Globus pallidus (tissue), 1 donor: ENCODE measurements at regions not wholly inside any gene's neighbourhood (a gene's known extent, or its start where the extent isn't known, plus 50 kb on each side); places are given as distances from the start of the nearest gene placed in this dataset.
"Not testable (repeated sequence)": the region's sequence is repeated elsewhere in the genome, so short reads cannot be mapped to it uniquely, and the experiment has no call there.

Source experiments
- DNase-seq: peaks from one replicate; pipeline ENCODE4 v3.0.0-alpha.2; 2015; ENCODE audit warnings: low spot score

DNA sequence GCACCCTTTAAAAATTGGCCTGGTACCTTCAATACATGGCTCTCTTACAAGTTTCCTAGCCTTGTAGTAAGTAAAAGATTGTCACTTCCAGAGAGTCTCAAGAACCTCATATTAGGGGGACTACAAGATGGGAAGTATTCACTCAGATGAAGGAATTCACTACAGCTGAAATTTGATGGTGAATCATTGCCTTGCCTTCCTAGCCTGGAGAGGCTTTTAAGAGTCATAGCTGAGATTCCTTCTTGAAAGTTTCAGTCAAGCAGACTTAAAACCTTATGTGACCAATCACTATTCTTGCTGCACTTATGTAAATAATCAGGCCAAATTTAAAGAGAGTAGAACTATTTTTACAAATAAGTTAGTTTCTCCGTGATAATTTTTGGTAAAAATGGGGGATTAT lies 451.6 kb downstream of the TRHDE start:
- DNase-seq, result no peak

DNA sequence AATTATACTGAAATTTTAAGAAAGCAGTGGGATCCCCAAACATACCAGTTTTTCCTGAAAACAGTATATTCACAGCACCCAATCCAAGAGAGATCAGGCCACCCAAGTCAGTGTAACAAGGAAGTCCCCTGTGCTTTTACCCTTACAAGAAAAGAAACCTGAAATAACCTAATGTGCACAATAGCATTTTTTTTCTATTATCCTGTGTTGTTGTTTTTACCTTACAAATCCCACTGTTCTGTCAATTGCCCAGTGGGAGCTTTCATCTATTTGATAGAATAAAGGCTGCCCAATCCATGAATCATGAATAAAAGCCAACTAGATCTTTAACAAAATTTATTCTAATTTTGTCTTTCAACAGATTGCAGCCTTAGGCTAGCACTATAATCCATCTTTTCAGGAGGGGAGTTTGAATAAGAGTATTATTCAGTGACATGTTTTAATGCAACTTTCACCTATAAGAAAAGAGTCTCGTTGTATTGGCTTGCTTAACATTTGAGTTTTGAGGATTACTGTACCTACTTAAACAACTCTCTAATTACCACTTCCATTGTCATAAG lies 457.4 kb downstream of the TRHDE start:
- no peak for DNase-seq

GRCh38 chr12:72734581-72734980 lies 462.4 kb downstream of the TRHDE start:
- DNase-seq, result no peak

DNA sequence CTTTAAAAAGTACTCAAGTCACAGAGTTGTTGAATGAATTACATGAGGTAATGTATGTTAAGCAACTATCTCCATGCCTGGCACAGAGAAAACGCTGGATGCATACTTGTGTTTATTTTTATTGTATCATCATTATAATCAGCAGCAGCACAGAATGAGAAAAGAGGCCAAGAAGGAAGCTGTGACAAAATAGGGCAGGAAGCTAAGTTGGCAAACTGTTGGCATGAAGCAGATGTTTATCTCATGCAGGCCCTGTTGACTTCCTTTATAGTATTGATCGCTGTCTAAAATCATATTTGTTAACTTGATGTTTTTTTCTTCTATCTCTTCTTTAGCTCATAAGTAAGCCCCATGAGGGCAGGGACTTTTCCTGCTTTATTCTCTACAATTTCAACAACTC lies 466.6 kb downstream of the TRHDE start:
- DNase-seq, result no peak

DNA sequence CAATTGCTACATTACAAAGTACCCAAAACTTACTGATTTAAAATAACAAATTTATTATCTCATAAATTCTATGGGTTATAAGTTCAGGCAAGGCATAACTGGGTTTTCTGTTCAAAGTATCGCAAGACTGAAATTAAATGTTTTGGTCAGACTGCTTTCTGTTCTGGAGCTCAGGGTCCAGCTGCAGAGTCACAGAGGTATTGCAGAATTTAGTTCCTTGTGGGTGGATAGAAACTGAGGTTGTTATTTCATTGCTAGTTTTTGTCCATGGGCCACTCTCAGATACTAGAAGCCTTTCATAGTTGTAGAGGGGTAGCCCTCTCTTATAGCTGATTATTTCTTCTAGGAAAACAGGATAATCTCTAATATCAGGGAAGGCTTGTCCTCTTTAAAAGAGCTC lies 467.9 kb downstream of the TRHDE start:
- DNase-seq, result no peak

DNA sequence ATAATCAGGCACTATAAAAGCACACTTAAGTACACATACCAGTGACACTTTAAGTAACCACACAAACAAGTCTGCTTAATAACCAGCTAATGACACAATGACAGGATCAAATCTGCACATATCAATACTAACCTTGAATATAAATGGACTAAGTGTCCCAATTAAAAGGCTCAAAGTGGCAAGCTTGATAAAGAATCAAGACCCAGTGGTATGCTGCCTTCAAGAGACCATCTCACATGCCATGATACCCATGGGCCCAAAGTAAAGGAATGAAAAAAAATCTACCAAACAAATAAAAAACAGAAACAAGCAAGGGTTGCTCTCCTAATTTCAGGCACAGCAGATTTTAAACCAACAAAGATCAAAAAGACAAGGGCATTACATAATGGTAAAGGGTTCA lies 470.4 kb downstream of the TRHDE start:
- DNase-seq, result no peak

- DNase-seq, result no peak
These were observed 473.9 kb downstream of the TRHDE start for GRCh38 chr12:72746048-72746447.

DNA sequence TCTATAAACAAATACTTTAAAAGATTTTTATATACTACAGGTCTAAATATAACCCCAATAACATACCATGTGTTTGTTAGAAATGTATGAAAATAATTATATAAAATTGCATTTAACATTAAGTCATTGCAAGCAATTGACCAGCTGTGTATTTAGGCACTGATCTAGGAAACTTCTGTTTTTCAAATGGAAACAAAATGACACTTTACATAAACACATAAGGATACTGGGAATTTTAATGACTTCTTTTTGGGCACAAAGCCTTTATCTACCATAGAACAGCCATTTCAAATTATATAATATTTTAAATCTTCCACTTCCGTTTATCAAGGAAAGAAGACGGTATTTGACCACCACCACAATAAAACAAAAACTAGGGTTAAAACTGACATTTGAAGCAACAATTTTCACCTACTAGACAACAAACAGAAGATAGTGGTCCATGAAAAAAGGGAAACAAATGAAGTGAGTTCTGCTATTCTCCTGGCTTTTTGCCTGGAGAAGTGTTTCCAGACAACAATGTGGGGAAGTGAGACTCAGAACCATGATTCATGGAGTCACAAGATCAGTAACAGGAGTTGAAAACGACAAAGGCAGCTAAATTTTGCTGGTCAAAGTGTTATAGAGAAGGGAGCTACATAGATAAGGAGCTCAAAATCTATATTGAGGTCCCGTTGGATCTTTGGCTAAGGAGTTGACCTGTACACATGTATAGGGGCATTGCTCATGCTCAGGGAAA lies 475.1 kb downstream of the TRHDE start:
- peak; percentile 57 for DNase-seq

GRCh38 chr12:72748971-72749370 lies 476.8 kb downstream of the TRHDE start:
- DNase-seq, result no peak

GRCh38 chr12:72753571-72753970 lies 481.4 kb downstream of the TRHDE start:
- DNase-seq, result no peak

DNA sequence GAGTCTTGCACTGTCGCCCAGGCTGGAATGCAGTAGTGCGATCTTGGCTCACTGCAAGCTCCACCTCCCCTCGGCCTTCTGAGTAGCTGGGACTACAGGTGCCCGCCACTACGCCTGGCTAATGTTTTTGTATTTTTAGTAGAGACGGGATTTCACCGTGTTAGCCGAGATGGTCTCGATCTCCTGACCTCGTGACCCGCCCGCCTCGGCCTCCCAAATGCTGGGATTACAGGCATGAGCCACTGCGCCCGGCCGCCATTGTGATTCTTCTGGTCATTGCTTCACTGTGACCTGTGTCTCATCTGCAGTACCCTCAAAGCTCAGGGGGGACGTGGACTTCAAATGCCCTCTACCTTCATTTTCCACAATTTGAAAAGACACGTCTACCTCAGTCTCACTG lies 481.9 kb downstream of the TRHDE start:
- DNase-seq, result not testable (repeated sequence)

GRCh38 chr12:72766517-72766916 lies 494.3 kb downstream of the TRHDE start:
- no peak for DNase-seq

GRCh38 chr12:72774023-72774422 lies 501.9 kb downstream of the TRHDE start:
- no peak for DNase-seq

DNA sequence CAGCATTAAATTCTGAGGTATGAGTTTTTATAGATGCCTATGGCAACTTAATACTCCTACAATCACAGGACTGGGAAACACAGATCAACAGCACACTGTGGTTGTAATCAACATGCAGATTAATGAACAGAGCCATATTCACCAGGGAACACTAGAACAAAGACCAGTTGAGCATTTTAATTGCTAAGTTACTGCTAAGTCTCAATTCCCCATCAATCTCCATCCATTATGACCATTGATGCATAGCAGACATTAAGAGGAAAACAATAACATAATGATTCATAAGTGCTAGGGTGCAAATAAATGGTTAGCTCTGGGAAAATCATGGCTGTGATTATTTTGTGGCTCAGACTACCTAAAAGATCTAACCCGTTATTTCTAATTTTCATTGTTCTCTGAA lies 505.6 kb downstream of the TRHDE start:
- no peak for DNase-seq

DNA sequence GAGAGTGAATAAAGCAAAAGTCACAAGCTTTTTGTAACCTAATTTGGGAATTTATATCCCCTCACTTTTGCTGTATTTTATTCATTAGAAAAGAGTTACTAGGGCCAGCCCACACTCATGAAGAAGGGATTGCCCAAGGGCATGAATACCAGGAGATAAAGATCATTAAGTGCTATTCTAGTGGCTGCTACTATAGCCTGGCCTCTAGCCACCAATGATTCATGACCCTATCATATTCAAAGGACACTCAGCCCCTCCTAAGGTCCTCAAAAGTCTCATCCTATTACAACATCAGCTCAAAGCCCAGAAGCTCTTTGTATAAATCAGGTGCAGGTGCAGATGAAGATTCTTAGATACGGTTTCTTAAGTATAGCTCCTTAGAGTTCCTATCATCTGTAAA lies 518.1 kb downstream of the TRHDE start:
- no peak for DNase-seq

DNA sequence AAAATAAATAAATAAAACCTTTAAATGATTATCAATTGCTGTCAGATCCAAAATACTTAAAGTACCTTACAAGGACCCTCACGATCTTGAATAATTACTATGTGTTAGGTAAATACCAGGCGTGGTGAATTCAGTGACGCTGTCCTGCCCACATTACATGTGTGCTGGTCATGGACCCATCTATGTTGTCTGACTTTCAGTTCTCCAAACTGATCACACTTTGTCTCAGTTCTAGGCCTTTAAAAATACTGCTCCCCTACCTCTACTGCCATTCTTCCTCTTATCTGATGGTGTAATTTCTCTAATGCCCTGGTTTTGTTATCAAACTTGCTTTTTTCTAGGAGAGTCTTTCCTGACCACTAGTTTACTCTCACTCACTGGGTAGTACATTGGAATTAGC lies 520.7 kb downstream of the TRHDE start:
- no peak for DNase-seq

- no peak for DNase-seq
These were observed 521.6 kb downstream of the TRHDE start for GRCh38 chr12:72793796-72794195.

DNA sequence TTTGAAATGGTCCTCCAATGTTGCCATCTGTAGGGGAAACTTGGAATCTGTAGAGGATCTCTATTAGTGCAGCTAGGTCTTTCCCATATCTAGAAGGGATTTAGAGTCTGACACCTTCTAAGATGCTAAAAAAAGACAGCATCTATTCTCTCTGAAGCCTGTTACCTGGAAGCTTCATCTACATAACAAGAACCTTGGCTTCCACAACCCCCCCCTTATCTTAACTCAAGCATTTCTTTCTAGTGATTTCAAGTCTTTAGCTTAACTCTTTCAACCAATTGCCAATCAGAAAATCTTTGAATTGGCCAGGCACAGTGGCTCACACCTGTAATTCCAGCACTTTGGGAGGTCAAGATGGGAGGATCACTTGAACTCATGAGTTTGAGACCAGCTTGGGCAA lies 543.3 kb downstream of the TRHDE start:
- no peak for DNase-seq

- no peak for DNase-seq
These were observed 556.6 kb downstream of the TRHDE start for GRCh38 chr12:72828662-72829324.

GRCh38 chr12:72829838-72830237 lies 557.7 kb downstream of the TRHDE start:
- DNase-seq, result no peak

DNA sequence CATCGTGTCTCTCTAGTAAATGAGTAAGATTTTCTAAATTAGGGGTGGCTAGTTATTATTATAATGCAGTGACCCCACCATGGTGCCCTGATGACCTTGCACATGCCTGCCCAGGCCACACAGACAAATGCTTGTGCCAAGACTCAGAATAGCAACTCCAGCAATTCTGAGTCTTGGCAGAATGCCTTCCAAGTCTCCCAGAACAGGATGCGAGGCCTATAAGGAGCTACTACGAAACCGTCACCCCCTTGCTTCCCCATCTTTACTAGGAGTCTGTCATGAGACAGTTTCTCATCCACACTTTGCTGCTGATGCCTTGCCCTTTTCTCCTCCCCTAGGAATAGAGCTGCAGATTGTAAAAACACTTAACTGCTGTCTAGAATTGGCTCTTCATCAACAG lies 559.9 kb downstream of the TRHDE start:
- DNase-seq, result peak; percentile 23

DNA sequence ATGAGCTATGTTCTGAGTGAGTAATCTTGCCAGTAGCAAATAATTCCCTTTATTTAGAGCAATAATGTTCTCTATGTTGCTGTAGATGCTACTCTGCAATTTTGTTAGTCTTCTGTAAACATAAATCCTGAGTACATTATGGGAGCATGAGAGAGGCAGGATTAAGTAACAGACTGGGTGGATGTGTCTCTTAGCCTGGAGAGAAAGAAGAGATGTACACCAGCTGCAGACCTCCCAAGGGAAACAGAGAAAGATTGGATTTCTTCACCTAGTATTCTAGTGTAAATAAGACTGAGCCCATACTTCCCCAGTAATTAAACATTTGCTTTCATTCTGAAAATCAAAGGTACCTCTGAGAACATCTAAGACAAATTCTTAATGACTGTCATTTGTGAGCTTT lies 564.0 kb downstream of the TRHDE start:
- no peak for DNase-seq

- DNase-seq, result no peak
These were observed 567.5 kb downstream of the TRHDE start for GRCh38 chr12:72839696-72840095.

- no peak for DNase-seq
These were observed 591.5 kb downstream of the TRHDE start for GRCh38 chr12:72863671-72864070.
